SKM-1 treated with dmso at 0.1 percent for 144 hours (cell line): ENCODE measurements at regions not wholly inside any gene's neighbourhood (a gene's known extent, or its start where the extent isn't known, plus 50 kb on each side); places are given as distances from the start of the nearest gene placed in this dataset.
"Not testable (repeated sequence)": the region's sequence is repeated elsewhere in the genome, so short reads cannot be mapped to it uniquely, and the experiment has no call there.

Source experiments
- DNase-seq: peaks from one replicate; lab custom pipeline; 2025; ENCODE audit not compliant: unreplicated experiment; lab: John Stamatoyannopoulos, UW

DNA sequence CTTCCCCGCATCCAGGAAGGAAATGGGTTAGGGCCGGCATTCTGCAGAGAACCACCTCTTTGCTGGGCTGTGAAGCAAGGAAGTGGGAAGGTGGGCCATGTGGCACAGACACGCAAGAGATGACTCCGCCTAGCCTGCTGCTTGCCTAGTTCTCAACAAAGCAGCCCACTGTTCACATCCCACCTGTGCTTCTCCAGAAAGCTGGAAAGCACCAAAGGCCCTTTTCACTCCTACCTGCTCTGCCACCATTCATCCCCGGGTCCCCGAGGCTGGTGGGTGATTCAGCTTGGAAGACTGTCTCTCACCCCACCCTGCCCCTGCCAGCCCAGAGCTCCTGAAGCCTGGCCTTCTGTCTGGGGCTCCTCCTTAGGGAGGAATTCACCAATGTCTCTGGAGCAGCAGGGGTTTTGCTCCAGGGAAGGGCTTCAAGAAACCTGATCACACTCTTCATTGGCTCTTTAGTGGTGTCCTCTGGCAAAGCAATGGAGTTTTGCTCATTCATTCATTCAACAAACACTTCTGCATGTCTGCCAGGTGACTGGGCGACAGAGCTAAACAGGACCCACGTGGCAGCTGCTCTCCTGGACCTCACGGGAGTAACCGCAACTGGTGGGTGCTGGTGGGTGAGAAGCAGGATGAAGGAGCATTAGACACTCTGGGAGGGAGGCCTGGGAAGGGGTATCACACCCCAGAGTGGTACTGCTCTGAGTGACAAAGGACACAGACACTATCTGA is 145.4 kb upstream of the TLE3 start:
- DNase-seq = no peak

DNA sequence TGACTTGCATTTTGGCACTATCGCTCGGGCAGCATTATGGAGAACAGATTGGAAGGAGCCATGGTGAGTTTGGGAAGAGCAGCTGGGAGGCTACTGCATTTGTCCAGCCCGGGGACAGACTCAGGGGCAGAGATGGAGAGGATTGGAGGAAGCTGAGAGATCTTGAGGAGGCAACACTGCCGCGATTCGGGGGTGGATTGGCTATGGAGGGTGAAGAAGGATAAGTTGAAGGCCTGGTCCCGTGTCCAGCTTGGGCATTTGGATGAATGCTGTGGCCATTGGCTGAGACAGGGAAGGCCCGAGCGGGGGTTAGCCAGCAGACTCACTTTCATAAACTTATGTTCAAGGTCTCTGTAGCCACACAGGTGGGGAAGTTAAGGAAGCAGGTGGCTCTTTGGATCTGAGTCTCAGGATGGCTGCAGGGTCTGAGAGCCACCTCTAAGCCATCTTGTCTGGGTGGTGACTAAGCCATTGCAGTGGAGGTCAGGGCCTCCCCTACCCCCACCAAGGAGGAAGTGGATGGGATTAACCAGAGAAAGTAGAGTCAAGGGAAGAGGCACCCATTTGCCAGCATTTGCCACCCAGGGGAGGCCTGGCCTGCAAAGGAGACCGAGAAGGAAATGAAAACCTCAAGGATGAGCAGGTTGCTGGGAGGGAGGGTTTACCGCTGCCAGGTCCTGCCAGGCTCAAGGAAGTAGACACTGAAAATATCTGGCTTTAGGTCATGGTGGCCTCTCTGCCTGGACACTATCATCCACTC is 144.0 kb upstream of the TLE3 start:
- DNase-seq = peak; percentile 47

DNA sequence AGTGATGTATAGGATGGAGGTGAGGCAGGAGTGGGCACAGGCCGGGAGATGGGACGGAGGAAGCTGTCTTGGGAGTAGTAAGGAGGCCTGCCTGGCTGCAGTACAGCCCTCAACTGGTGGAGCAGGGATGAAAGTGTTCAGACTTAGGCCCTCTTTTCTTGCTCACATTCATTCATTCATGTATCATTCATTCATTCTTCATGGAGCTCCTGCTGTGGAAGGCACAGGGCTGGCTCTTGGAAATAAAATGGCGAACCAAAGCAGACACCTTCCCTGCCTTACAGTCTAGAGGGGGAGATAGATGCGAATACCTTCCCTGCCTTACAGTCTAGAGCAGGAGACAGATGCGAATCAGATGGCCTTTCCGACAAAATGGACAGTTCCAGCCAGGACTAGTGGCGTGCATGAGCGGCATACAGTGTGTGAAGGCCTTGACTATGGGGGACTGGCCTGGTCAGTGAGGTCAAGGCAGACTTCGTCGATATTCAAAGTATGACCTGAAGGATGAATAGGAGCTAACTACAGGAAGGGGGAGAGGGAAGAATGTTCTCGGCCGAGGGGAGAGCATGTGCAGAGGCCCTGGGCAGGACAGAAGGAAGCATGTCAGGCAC is 143.2 kb upstream of the TLE3 start:
- no peak for DNase-seq

DNA sequence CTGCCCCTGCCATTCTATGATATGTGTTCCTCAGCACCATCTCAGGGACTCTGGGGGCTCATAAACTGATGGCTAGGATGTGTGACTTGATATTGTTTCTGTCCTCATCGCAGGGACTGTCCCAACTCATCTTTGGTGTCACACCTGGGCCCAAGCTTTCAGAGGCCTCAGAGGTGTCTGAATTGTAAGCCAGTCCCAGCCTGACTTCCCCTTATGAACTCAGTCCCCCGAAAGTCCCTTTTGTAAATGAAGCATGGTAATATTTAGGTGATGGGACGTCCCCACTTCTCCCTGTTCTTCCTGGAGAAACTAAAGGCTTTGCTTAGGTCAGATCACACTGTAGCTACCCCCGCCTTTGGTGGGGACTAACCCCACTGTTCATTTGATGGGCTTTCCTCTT is 142.4 kb upstream of the TLE3 start:
- DNase-seq = no peak

DNA sequence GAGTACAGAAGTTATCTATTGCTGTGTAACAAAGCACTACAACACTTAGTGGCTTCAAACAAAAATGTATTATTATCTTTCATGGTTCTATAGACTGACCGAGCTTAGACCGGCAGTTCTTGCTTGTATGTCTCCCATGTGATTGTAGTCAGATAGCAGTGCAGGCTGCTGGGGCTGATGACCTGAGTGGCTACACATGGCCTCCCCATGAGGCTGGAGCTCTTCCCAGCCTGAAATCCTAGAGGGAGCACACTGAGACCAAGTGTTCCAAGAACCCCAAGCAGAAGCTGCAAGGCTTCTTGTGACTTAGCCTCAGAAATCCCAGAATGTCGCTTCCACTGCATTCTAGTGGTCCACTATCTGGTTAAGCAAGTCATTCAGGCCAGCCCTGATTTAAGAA is 141.2 kb upstream of the TLE3 start:
- no peak for DNase-seq

DNA sequence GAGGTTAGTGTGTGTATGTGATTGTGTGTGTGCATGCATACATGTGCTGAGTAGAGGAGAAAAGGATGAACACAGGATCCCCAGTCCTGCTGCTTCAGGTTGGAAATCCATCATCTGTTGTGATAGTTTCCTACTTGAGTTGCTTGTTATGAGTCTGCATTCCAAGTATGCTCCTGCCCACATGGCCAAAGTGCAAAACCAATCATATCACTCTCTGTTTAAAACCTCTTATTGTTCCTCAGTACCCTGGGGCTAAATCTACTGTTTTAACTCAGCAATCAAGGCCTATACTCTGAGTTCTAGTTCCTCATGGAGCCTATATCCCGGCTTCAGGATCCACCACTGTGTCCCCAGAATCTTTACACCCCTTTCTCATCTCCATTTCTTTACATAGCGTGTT is 139.9 kb upstream of the TLE3 start:
- DNase-seq = no peak

DNA sequence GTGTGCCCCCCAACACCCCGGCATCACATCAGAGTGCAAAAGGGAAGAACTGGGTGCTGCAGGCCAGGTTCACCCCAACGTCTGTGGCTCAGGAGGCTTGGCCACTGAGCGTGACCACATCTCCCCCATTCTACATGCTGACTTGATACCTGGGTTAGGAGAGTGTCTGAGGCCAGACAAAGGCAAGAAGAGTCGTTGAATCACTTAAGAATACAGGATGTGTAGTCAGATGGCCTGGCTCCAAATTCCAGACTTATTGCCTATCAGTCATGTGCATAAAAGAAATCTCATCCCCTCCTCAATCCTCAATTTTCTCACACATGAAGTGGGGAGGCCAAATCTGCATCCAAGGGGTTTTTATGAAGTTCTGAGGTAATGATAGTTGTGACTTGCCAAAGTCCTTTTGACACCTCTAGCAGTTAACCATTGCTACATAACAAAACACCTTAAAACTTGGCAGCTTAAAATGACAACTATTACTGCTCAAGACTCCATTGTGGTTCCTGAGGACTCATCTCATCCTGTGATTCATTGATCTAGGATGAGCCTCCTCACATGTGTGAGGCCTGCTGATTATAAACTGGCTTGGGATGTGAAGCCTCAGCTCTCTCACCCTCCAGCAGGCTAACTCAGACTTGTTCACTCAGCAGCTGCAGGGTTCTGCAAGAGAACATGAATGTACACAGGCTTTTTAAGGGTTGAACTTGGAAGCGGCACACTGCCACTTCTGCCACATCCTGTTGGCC is 138.8 kb upstream of the TLE3 start:
- no peak for DNase-seq

DNA sequence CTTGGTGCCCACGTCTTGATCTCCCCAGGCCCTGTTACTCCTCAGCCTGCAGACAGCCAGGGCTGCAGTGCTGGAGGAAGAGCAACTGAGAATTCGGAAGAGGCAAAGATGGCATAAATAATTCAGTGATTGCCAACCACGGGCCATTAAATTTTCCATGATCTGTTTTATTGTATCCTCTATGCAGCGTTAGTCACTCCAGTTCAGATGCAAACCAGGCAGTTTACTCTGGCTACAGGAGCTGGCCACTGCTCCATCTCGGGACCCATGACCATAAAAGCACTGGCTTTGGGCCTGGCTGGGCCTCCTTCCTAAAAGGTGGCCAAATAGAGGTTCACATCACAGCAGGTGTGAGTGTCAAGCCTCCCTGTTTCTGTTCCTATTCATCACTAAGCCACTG is 137.6 kb upstream of the TLE3 start:
- no peak for DNase-seq

DNA sequence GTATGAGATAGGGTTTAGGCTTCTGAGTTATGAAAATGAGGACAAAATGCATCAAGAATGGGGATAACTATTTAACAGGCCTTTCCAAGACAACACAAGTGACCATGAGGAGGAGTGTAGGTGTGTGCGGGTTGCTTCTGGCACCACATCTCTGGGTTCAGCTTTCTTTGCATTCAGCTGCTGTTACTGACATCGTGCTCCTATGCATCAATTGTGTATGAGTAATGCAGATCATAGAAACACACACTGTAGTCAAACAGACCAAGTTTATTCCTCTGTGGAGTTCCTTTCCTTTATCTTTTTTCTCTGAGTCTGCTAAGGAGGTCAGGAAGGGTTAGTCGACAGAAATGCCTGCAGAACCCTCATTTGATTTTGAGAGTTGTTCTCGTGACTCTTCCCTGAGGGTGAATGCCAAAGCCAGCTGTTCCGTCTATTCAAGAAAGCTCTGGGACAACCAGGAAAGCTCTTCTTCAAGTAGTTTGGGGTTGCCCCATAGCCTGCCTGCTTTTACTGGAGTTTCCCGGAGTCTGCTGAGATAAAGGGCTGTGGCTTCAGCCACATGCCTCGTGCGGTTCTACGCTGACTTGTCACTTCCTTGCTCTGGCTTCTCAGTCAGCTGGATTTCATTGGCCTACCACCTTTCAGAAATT is 136.7 kb upstream of the TLE3 start:
- DNase-seq = no peak

DNA sequence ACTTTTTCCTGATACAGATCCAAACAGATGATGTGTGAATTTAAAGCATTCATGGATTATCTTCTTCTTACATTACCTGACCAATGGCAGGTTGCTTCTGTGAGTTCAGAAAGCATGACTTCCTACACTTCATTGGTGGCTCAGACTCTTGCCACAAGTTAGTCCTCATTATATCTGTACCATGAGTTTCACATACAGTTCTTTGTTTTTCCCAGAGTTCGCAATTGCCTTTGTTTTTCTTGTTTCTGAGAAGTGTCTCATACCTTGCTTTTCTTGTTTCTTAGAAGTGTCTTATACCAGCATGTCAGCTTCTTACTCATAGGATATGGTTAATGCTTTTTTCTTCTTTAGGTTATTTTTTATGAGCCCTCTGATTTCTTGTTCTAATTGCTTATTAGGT is 133.8 kb upstream of the TLE3 start:
- no peak for DNase-seq

DNA sequence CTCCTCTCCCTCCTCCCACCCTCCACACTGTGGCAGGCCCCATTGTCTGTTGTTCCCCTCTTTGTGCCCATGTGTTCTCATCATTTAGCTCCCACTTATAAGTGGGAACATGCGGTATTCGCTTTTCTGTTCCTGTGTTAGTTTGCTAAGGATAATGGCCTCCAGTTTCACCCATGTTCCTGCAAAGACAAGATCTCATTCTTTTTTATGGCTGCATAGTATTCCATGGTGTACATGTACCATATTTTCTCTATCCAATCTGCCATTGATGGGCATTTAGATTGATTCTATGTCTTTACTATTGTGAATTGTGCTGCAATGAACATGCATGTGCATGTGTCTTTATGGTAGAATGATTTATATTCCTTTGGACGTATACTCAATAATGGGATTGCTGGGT is 130.2 kb upstream of the TLE3 start:
- DNase-seq = not testable (repeated sequence)

DNA sequence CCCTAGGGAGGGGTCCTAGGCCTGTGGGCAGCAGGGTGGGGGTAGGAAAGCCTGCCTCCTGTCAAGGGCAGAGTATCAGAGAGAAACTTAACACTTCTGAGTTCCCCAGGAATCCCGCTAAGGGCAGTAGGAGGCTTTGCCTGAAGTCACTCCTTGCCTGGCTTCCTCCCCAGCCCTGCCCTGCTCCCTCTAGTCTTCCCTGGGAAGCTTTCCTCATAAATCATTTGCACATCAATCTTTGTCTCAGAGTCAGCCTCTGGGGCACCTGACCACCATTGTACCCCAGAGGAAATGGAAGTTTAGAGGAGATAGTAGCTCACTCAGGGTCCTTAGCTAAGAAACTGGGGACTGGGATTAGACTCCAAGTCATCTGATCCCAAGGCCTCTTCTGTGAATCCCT is 129.4 kb upstream of the TLE3 start:
- no peak for DNase-seq

DNA sequence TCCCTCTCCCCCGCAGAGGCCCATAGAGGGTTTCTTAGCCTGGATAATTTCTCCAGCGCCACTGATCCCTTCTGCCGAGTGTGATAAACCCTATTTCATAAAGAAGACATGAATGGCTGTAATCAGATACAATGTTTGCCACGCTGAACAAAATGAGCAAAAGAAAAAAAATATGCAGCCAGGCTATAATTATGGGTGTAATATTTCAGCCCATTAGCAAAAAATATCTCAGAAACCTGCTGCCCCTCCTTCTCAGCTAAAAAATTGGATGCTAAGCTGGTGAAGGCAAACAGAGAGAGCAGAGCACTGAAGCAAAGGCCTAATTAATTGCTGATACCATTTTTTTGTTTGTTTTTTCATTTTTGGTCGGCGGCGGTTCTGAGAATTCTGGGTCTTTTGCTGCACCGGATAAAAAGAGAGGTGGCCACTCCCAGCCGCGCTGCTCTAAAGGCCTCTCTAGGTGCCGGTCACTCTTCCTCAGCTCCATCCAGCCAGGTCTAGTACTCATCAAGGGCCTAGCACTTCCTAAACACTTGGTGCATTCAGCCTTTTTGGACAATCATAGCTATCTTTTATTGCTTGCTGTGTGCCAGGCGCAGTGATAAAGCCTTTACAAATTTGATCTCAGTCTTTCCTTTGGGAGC is 128.7 kb upstream of the TLE3 start:
- no peak for DNase-seq

DNA sequence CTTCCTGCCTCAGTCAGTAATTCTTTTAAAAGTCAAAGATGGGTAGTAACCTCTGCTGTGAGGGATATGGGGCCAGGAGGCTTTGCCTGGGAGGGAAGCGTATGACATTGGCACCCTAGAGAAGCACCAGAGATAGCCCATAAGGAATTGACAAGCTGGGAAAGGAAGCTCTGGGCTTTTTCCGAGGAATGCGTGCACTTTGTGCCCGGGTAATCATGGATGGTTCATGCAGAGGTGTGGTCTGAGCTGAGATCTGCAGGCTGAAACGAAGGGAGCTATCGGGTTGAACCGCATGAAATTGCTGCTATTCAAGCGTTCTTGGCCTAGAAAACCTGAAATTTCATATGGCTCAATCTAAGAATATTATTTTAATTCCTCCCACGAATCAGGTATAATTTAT is 127.7 kb upstream of the TLE3 start:
- DNase-seq = no peak

DNA sequence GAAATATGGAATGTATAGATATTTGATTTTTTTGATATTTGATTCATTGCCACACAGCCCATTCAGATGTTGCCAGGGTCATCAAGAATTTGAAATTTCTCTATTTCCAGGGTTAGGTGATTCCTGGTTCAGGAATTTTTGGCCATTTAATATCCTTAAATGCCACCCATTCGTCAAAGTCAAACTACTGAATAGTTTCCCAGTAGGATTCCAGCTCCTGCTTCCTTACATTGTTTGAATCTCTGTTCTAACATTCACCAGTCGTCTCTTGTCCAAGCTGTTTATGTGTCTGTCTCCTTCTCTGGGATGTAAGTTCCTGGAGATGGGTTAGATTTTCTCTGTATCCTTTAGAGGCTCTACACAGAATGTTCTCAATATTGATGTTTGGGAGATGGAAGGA is 124.9 kb upstream of the TLE3 start:
- no peak for DNase-seq

DNA sequence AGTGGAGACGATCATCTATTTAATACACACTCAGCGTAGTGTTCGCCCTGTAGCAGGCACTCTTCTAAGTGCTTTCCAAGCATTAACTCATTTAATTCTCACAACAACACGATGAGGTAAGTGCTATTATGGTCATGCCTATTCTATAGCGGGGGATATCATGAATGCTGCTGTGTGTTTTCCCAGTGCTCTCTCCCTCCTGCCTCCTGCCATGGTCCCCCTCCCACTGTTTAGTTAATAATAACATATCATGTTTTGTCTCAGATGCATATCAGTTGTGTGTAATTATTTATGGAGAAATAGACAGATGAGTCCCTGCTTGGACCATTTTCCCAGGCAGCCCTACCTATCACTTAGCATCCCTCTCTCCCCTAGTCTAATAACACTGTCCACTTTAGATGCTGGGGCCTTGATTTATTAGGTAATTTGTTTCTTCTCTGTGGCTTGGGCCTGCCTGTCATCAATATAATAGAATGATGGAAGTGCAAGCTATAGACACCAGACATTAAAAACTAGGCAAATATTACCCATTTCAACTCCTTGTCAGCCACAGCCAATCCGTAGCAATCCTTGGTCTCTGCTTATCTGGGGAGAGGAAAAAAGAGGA is 122.9 kb upstream of the TLE3 start:
- no peak for DNase-seq

DNA sequence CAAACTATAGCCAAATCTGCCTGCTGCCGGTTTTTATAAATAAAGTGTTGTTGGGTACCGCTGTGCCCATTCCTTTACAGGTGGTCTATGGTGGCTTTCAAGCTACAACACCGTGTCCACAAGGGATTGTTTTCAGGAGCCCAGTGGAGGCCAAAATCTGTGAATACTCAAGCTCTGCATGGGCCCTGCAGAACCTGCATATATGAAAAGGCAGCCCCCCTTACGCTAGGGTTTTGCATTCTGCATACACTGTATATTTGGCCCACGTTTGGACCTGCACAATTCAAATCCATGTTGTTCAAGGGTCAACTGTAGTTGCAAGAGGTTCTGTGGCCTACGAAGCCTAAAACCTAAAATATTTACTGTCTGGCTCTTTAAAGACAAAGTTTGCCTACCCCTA is 122.2 kb upstream of the TLE3 start:
- no peak for DNase-seq

DNA sequence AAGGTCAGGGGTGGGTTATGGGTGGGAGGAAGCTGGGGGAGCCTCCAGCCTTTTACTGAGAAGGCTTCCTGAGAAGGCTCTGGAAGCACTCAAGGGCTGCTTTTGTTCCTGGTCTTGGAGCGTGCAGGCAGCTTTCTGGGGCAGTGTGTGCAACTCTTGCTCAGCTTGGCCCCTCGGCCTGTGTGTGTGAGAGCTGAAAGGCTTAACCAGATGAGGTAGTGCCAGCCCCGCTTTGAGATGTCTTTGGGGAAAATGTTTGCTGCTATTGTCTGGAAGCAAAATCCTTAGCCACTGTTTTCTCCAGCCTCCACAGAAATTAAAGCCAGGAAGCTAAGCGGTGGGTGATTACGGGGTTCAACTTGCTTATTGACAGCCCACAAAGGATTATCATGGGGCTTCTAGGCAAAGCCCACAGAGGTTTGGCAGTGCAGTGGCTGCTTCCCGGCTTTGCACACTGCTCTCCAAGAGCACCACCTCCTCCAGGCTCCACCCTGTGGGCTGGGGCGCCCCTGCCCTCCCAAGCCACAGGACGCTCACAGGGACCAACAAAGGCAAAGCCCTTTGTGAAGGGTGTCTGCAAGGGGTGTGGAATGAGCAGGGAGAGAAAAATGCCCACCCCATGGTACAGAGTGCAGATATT is 121.7 kb upstream of the TLE3 start:
- no peak for DNase-seq

DNA sequence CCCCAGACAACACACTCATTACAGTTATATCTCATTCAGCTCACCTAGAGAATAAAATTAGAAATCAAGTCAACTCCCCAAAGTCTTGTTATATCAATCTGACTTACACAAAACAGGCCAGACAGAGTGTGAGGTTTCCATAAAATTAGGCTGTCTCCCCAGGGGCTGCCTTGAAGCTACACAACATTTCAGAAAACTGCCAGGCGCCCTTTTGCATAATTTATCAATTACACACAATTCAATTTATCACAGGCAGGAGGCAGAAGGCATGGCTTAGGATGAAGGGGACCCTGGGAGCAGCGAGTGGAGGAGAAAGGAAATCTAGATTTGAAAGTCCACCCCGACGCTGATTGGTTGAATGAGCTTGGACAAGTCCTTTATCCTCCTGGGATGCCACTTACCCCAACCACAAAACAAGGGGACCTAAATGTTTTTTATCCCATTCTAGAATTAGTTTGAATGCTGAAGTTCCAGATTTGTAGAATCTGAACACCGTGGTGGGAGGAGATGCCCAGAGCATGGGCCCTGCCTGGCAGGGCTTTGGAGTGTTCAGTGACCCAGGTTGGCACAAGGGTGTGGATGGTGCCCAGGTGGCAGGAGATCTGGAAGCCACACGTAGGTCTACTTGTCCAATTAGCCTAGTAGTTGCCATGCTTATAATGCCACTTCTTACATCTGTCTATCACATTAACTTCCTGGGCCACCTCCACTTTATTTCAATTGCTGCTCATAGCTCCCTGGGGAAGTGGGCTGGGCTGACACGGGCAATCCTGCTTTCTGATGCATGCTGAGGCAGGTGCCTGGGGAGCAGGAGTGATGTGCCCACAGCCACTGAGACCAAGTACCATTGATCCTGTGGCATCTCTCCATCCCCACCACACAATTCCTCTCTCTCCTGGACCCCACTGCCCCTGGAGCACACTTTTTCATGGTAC is 119.8 kb upstream of the TLE3 start:
- no peak for DNase-seq
